ENCODE measurements at regions not wholly inside any gene's neighbourhood (a gene's known extent, or its start where the extent isn't known, plus 50 kb on each side); places are given as distances from the start of the nearest gene placed in this dataset.

DNA sequence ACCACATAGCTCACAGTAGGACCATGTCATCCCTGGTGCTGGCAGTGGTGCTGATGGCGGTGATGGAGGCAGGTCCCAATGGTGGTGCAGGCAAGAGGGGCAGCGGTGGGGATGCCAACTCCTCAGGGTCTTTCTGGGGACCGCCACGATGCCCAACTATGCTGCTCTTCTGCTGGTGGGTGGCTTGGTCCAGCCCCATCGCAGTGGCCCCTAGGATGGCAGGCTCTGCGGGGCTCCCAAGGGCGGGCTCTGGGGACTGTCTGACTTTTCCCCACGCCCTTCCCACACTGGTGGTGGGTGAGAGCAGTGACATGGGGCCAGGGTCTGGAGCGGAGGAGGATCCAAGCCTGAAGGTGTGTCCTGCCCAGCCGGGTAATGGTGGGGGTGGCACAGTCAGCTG, 288.9 kb upstream of the RIOK2 start:
- Histone ChIP-seq H3K4ac (replicated peaks; ENCODE audit: insufficient read length, low read depth, low read length) (no peak overlapping the region), H3K36me3 (ENCODE audit: control insufficient read depth in 2 of 4, insufficient read depth in 4 of 4, low read length in 3 of 4) (no peaks in the 10 kb centered on the region), H3K27me3 (replicated peaks in 1 of 4; ENCODE audit: control insufficient read depth in 3 of 4, extremely low read depth in 1 of 4, insufficient read depth in 3 of 4, low read length in 3 of 4) (no peaks in the 10 kb centered on the region), H3K4me2 (ENCODE audit: insufficient read depth in 1 of 2, low read depth in 2 of 2, low read length in 2 of 2) (no peak overlapping the region), H4K5ac (ENCODE audit: insufficient read length, low read depth, low read length) (no peak overlapping the region), H3K4me1 (replicated peaks in 1 of 4; ENCODE audit: control insufficient read depth in 3 of 4, insufficient read depth in 4 of 4, low read length in 3 of 4) (no peaks in the 10 kb centered on the region), H3K79me2 (ENCODE audit: control insufficient read depth in 1 of 2, insufficient read depth in 2 of 2, low read length in 2 of 2) (no peaks in the 10 kb centered on the region), H3K18ac (ENCODE audit: extremely low read depth, low read length) (no peak overlapping the region), H4K91ac (replicated peaks; ENCODE audit: insufficient read length, low read length) (no peak overlapping the region), H2BK20ac (ENCODE audit: low read length) (no peak overlapping the region), H3K79me1 (ENCODE audit: low read depth, low read length) (no peaks in the 10 kb centered on the region), H2BK15ac (ENCODE audit: low read length) (no peak overlapping the region), H2BK120ac (replicated peaks; ENCODE audit: low read depth, low read length) (no peak overlapping the region), H2BK12ac (ENCODE audit: low read depth, low read length) (no peak overlapping the region), H4K20me1 (replicated peaks in 1 of 2; ENCODE audit: control insufficient read depth in 1 of 2, insufficient read depth in 2 of 2, low read length in 2 of 2) (no peaks in the 10 kb centered on the region), H2AFZ (ENCODE audit: low read length) (no peak overlapping the region), H3K56ac (replicated peaks; ENCODE audit: insufficient read length, low read depth, low read length) (no peak overlapping the region), H3K27ac (ENCODE audit: low read depth, low read length) (no peak overlapping the region), H3K9me3 (ENCODE audit: insufficient read depth in 2 of 2, low read depth in 1 of 2, low read length in 1 of 2) (peaks cover 19 to 30% of the 10 kb centered on the region in 2 experiments), H3K23me2 (ENCODE audit: low read depth, low read length) (no peaks in the 10 kb centered on the region), H3K4me3 (ENCODE audit: extremely low read depth in 1 of 4, insufficient read depth in 2 of 4, low read depth in 3 of 4, low read length in 4 of 4) (no peak overlapping the region), H3K9ac (replicated peaks in 1 of 4; ENCODE audit: extremely low read depth in 1 of 4, low read depth in 3 of 4, low read length in 3 of 4) (no peak overlapping the region), H3K23ac (ENCODE audit: insufficient read length) (no peak overlapping the region), H3K14ac (ENCODE audit: insufficient read length) (no peak overlapping the region), H2BK5ac (ENCODE audit: low read depth, low read length) (no peak overlapping the region), H2AK5ac (ENCODE audit: low read depth, low read length) (no peak overlapping the region), H4K8ac (ENCODE audit: extremely low read depth, insufficient read depth, low read length) (no peak overlapping the region)
- TF ChIP-seq RBBP5 (IDR thresholded peaks at IDR 0.05; ENCODE audit: borderline replicate concordance, low read depth, low read length), result no peak
- TF ChIP-seq RFX5 (IDR thresholded peaks at IDR 0.05; ENCODE audit: borderline replicate concordance, low read depth, low read length), result no peak
- no peak for TF ChIP-seq POU5F1 (IDR thresholded peaks at IDR 0.05; ENCODE audit: low read depth, low read length)
- no peak for TF ChIP-seq RNF2 (IDR thresholded peaks at IDR 0.05; ENCODE audit: borderline replicate concordance, low read depth, low read length, missing control alignments, poor library complexity, severe bottlenecking)
- no peak for TF ChIP-seq TAF1 (IDR thresholded peaks at IDR 0.05; ENCODE audit: low read depth, low read length)
- TF ChIP-seq CHD2 (IDR thresholded peaks at IDR 0.05; ENCODE audit: low read length), result no peak
- TF ChIP-seq GABPA (IDR thresholded peaks at IDR 0.05; ENCODE audit: borderline replicate concordance, insufficient read depth, low read length), result no peak
- no peak for TF ChIP-seq CBX5 (IDR thresholded peaks at IDR 0.05; ENCODE audit: low read depth, low read length)
- TF ChIP-seq KDM1A (IDR thresholded peaks at IDR 0.05; ENCODE audit: borderline replicate concordance, low read length), result no peak
- TF ChIP-seq SIN3A (conservative IDR thresholded peaks at IDR 0.05 in 1 of 2, IDR thresholded peaks at IDR 0.05 in 1 of 2; ENCODE audit: low read depth in 1 of 2, low read length in 2 of 2), result no peak
- no peak for TF ChIP-seq TAF7 (optimal IDR thresholded peaks at IDR 0.05; ENCODE audit: borderline replicate concordance, low read depth, low read length)
- no peak for TF ChIP-seq USF2 (IDR thresholded peaks at IDR 0.05; ENCODE audit: low read length)
- ChIA-PET CTCF (ENCODE audit: partially characterized antibody) (interaction anchor here (1.4 kb wide), 1 partner anchor 241 kb away, joined by 3 read pairs; no protein-coding TSS in a partner anchor), POLR2A (ENCODE audit: partially characterized antibody) (no interaction called here)
- no peak for DNase-seq (ENCODE audit: low read depth in 1 of 2, low spot score in 2 of 2)
- FAIRE-seq, result no peak
- WGBS, 2 experiments (ENCODE audit: extremely low coverage in 1 of 2, insufficient coverage in 1 of 2, insufficient read length in 1 of 2, insufficient replicate concordance in 2 of 2, low coverage in 1 of 2, low lambda C conversion rate in 2 of 2, missing lambda C conversion rate in 1 of 2), result 86% methylated on average over 4 of the region's 10 CpGs; no CpG with 5 or more reads in 1 of the 2 experiments

Data from H1 (cell line).